ENCODE measurements at regions not wholly inside any gene's neighbourhood (a gene's known extent, or its start where the extent isn't known, plus 50 kb on each side); places are given as distances from the start of the nearest gene placed in this dataset.

DNA sequence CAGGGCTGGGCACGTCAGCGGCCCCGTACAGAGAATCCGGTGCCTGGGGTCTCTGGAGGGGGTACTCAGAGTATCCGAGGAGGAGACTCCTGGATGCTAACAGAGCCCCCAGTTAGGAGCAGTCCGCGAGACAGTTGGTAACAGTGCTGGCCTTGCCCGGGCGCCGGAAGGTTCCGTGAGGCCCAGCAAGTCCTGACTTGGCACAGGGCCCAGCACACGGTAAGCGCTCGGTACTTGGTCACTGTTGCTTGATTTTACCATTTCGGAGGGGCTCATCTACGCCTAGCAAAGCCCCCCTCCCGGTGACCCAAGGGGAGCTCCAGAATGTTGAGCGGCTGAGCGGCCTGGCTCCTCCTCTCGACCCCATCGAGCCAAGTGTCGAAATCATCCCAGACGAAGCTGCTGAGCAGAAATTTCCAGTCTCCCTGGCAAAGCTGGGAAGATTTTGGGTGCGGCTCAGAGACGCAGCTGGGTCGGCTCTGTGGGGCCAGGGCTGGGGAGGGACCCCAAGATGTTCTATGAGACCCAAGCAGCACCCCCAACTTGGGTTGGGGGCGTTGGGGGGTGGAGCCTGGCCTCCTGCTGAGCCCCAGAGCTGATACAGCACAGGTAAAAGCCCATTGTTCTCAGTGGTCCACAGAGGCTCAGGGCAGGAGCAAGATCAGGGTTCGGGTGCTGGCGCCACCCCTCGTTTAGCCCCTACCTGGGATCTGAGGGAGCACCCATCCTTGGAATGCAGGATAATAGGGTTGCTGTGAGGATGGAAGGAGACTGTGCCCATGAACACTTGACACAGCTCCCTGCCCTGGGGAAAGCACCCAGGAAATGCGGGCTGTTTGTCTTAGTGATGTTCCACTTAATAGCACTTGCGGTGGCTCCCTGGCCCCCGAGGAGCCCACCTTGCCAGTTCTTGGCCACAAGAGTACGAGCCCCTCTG, 137.2 kb downstream of the C9orf50 start:
- TF ChIP-seq CTCF (IDR thresholded peaks at IDR 0.05) (no peak), POLR2A (IDR thresholded peaks at IDR 0.05) (peak; percentile 62 to 78), EP300 (IDR thresholded peaks at IDR 0.05) (peak; percentile 87 to 97)
